ENCODE measurements at regions not wholly inside any gene's neighbourhood (a gene's known extent, or its start where the extent isn't known, plus 50 kb on each side); places are given as distances from the start of the nearest gene placed in this dataset.

- intact Hi-C loops (cut with DNase I): no loop called here
- H3K4me3 ChIP-seq (replicated peaks in 1 of 3): no peak overlapping the region
- 69 to 81% methylated on average over 12 of the region's 12 CpGs for WGBS, 2 donors
- no peaks in the 10 kb centered on the region for H3K27me3 ChIP-seq
- no peak overlapping the region for H3K27ac ChIP-seq
- peaks cover 4% of the 10 kb centered on the region in 2 donors for H3K4me1 ChIP-seq
- no peaks in the 10 kb centered on the region for H3K9me3 ChIP-seq
- no peaks in the 10 kb centered on the region for H3K36me3 ChIP-seq
- DNase-seq: peak; percentile 4 to 7
- TF ChIP-seq CTCF (IDR thresholded peaks at IDR 0.05) (no peak), POLR2A (IDR thresholded peaks at IDR 0.05) (no peak)
These were observed 172.5 kb downstream of the FOXA2 start for GRCh38 chr20:22411627-22412450.

- no peak for TF ChIP-seq CTCF (IDR thresholded peaks at IDR 0.05)
- no peak for TF ChIP-seq POLR2A (IDR thresholded peaks at IDR 0.05)
- peaks cover 4% of the 10 kb centered on the region in 2 donors for H3K4me1 ChIP-seq
- H3K9me3 ChIP-seq: no peaks in the 10 kb centered on the region
- no peak for DNase-seq
- WGBS, 2 donors: 70 to 72% methylated on average over 1 of the region's 1 CpG
- no peak overlapping the region for H3K27ac ChIP-seq
- H3K4me3 ChIP-seq (replicated peaks in 1 of 3): no peak overlapping the region
- intact Hi-C loops (cut with DNase I): no loop called here
- no peaks in the 10 kb centered on the region for H3K27me3 ChIP-seq
- H3K36me3 ChIP-seq: no peaks in the 10 kb centered on the region
These were observed 173.1 kb downstream of the FOXA2 start for GRCh38 chr20:22411286-22411626.

GRCh38 chr20:22410556-22411130 lies 173.7 kb downstream of the FOXA2 start:
- H3K9me3 ChIP-seq: no peaks in the 10 kb centered on the region
- intact Hi-C loops (cut with DNase I): no loop called here
- H3K27me3 ChIP-seq: no peaks in the 10 kb centered on the region
- H3K27ac ChIP-seq: no peak overlapping the region
- H3K4me1 ChIP-seq: peaks cover 4% of the 10 kb centered on the region in 2 donors
- WGBS, 2 donors: 89 to 91% methylated on average over 4 of the region's 4 CpGs
- H3K36me3 ChIP-seq: no peaks in the 10 kb centered on the region
- DNase-seq: no peak
- H3K4me3 ChIP-seq (replicated peaks in 1 of 3): no peak overlapping the region
- TF ChIP-seq CTCF (IDR thresholded peaks at IDR 0.05): no peak
- no peak for TF ChIP-seq POLR2A (IDR thresholded peaks at IDR 0.05)

GRCh38 chr20:22408521-22409402 lies 175.6 kb downstream of the FOXA2 start:
- H3K4me1 ChIP-seq: peaks cover under 1 to 11% of the 10 kb centered on the region in 2 donors
- no peak overlapping the region for H3K27ac ChIP-seq
- TF ChIP-seq CTCF (IDR thresholded peaks at IDR 0.05) (no peak), POLR2A (IDR thresholded peaks at IDR 0.05) (no peak)
- intact Hi-C loops (cut with DNase I): loop anchor here (10.0 kb wide), 1 partner anchor 56 kb away; no protein-coding TSS in a partner anchor
- 93 to 98% methylated on average over 2 of the region's 2 CpGs for WGBS, 2 donors
- H3K4me3 ChIP-seq (replicated peaks in 1 of 3): no peak overlapping the region
- no peaks in the 10 kb centered on the region for H3K27me3 ChIP-seq
- DNase-seq: no peak
- no peaks in the 10 kb centered on the region for H3K36me3 ChIP-seq
- H3K9me3 ChIP-seq: no peaks in the 10 kb centered on the region

All from thyroid gland (tissue), 4 donors.